ENCODE measurements at regions not wholly inside any gene's neighbourhood (a gene's known extent, or its start where the extent isn't known, plus 50 kb on each side); places are given as distances from the start of the nearest gene placed in this dataset.

GRCh38 chr5:57993866-57994265, 466.0 kb downstream of the PLK2 start:
- ATAC-seq (no peak), DNase-seq (no peak)
- TF ChIP-seq, protein P1, sequence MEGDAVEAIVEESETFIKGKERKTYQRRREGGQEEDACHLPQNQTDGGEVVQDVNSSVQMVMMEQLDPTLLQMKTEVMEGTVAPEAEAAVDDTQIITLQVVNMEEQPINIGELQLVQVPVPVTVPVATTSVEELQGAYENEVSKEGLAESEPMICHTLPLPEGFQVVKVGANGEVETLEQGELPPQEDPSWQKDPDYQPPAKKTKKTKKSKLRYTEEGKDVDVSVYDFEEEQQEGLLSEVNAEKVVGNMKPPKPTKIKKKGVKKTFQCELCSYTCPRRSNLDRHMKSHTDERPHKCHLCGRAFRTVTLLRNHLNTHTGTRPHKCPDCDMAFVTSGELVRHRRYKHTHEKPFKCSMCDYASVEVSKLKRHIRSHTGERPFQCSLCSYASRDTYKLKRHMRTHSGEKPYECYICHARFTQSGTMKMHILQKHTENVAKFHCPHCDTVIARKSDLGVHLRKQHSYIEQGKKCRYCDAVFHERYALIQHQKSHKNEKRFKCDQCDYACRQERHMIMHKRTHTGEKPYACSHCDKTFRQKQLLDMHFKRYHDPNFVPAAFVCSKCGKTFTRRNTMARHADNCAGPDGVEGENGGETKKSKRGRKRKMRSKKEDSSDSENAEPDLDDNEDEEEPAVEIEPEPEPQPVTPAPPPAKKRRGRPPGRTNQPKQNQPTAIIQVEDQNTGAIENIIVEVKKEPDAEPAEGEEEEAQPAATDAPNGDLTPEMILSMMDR (IDR thresholded peaks at IDR 0.05): no peak
- CTCF ChIA-PET: no interaction called here
- H3K27ac Mint-ChIP-seq: no peak overlapping the region
- H3K27me3 Mint-ChIP-seq: no peaks in the 10 kb centered on the region
- POLR2A ChIA-PET: no interaction called here
- intact Hi-C loops (cut with micrococcal nuclease): no loop called here
- H3K4me1 Mint-ChIP-seq (ENCODE audit: low read depth): no peaks in the 10 kb centered on the region
- H3K4me3 Mint-ChIP-seq: no peak overlapping the region
- no peaks in the 10 kb centered on the region for H3K9me3 Mint-ChIP-seq
- no peaks in the 10 kb centered on the region for H3K36me3 Mint-ChIP-seq (ENCODE audit: low read depth)

DNA sequence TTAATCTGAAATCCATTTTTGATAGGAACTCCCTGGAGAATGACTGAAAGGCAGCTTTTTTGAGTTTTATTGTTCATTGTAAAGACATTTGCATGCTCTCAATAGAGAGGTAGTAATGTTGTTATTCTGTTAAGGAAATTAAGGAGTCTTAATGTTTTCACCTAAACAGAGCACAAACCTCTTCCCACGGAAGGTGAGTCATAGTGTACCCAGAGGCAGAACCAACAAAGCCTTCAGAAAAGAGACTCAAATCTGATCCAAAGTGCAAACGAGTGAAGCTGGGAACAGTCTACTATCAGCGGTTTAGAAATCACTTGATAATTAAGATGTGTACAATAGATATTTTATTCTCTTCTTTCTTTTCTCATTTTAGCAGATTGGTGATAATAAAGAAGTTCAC, 470.5 kb downstream of the PLK2 start:
- Mint-ChIP-seq H3K27me3 (no peaks in the 10 kb centered on the region), H3K4me3 (no peak overlapping the region), H3K9me3 (no peaks in the 10 kb centered on the region), H3K27ac (no peak overlapping the region), H3K4me1 (ENCODE audit: low read depth) (no peaks in the 10 kb centered on the region), H3K36me3 (ENCODE audit: low read depth) (no peaks in the 10 kb centered on the region)
- ATAC-seq (no peak), DNase-seq (no peak)
- intact Hi-C loops (cut with micrococcal nuclease): no loop called here
- ChIA-PET CTCF (no interaction called here), POLR2A (no interaction called here)
- TF ChIP-seq, protein P1 (IDR thresholded peaks at IDR 0.05): no peak

- TF ChIP-seq, protein P1 (IDR thresholded peaks at IDR 0.05): no peak
- POLR2A ChIA-PET: no interaction called here
- CTCF ChIA-PET: no interaction called here
- Mint-ChIP-seq H3K27ac (no peak overlapping the region), H3K36me3 (ENCODE audit: low read depth) (no peaks in the 10 kb centered on the region), H3K9me3 (no peaks in the 10 kb centered on the region), H3K4me1 (ENCODE audit: low read depth) (no peaks in the 10 kb centered on the region), H3K4me3 (no peak overlapping the region), H3K27me3 (no peaks in the 10 kb centered on the region)
- DNase-seq (no peak), ATAC-seq (no peak)
- intact Hi-C loops (cut with micrococcal nuclease): no loop called here
Measured at GRCh38 chr5:57988813-57989212, 471.1 kb downstream of the PLK2 start.

GRCh38 chr5:57987552-57987951, 472.3 kb downstream of the PLK2 start:
- no peak overlapping the region for H3K4me3 Mint-ChIP-seq
- intact Hi-C loops (cut with micrococcal nuclease): no loop called here
- H3K36me3 Mint-ChIP-seq (ENCODE audit: low read depth): no peaks in the 10 kb centered on the region
- no peak overlapping the region for H3K27ac Mint-ChIP-seq
- no peak for ATAC-seq
- ChIA-PET CTCF (no interaction called here), POLR2A (no interaction called here)
- DNase-seq: no peak
- H3K9me3 Mint-ChIP-seq: no peaks in the 10 kb centered on the region
- no peaks in the 10 kb centered on the region for H3K4me1 Mint-ChIP-seq (ENCODE audit: low read depth)
- no peaks in the 10 kb centered on the region for H3K27me3 Mint-ChIP-seq
- TF ChIP-seq, protein P1 (IDR thresholded peaks at IDR 0.05): no peak

GRCh38 chr5:57986761-57987341, 473.0 kb downstream of the PLK2 start:
- TF ChIP-seq, protein P1 (IDR thresholded peaks at IDR 0.05): no peak

More at GRCh38 chr5:57986761-57987341, 473.0 kb downstream of the PLK2 start:
- Mint-ChIP-seq H3K27ac (no peak overlapping the region), H3K36me3 (ENCODE audit: low read depth) (no peaks in the 10 kb centered on the region), H3K4me3 (no peak overlapping the region), H3K27me3 (no peaks in the 10 kb centered on the region), H3K4me1 (ENCODE audit: low read depth) (no peaks in the 10 kb centered on the region), H3K9me3 (no peaks in the 10 kb centered on the region)
- ATAC-seq (no peak), DNase-seq (no peak)
- intact Hi-C loops (cut with micrococcal nuclease): no loop called here
- CTCF ChIA-PET: no interaction called here
- POLR2A ChIA-PET: no interaction called here
